Thyroid gland (tissue), 4 donors: ENCODE measurements at regions not wholly inside any gene's neighbourhood (a gene's known extent, or its start where the extent isn't known, plus 50 kb on each side); places are given as distances from the start of the nearest gene placed in this dataset.

ENCODE experiments used
- CTCF ChIP-seq, 6 experiments: fragments of 200-600 bp in 3 of 6; fragments of 450-650 bp in 3 of 6; sonication (generic) in 3 of 6; IDR thresholded peaks; one replicate each; pipeline ENCODE4 v1.5.1; 2016 to 2019; ENCODE audit warnings: antibody characterized with exemption in 6 of 6, mild to moderate bottlenecking in 2 of 6, inconsistent platforms in 1 of 6, moderate library complexity in 1 of 6
- POLR2A ChIP-seq, 2 donors: fragments of 450-650 bp; IDR thresholded peaks; one replicate each; pipeline ENCODE4 v1.6.1; 2017; ENCODE audit warnings: antibody characterized with exemption in 2 of 2, mild to moderate bottlenecking in 2 of 2, moderate library complexity in 1 of 2

GRCh38 chr1:73463873-73464272, 734.1 kb downstream of the LRRIQ3 start:
- no peak for TF ChIP-seq CTCF (IDR thresholded peaks at IDR 0.05)
- no peak for TF ChIP-seq POLR2A (IDR thresholded peaks at IDR 0.05)
